ENCODE measurements at regions not wholly inside any gene's neighbourhood (a gene's known extent, or its start where the extent isn't known, plus 50 kb on each side); places are given as distances from the start of the nearest gene placed in this dataset.
"Not testable (repeated sequence)": the region's sequence is repeated elsewhere in the genome, so short reads cannot be mapped to it uniquely, and the experiment has no call there.

DNA sequence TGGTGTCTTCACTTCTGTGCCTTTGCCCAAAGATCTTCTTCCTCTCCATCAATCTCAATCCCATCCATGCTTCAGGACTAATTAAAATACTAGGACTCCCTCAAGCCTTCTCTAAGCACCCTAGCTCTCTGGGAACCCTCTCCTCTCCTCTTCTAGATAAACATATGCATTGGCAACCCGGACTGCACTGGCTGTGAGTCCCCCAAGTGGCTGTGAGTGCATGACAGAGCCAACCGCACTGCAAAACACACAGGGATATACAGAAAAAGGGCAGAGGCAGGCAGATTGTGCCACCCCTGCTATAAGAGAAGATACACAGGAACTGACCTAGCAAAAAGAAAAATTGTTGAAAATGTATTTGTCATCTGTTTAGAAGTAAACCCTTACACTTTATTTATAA, 457.1 kb downstream of the MFSD1 start:
- H3K4me2 ChIP-seq (ENCODE audit: insufficient read depth, low read length): no peak overlapping the region
- no peak overlapping the region for H3K27ac ChIP-seq (ENCODE audit: low read depth, low read length)
- peaks cover 2% of the 10 kb centered on the region for H3K4me1 ChIP-seq (ENCODE audit: insufficient read depth, low read length)
- H3K9me3 ChIP-seq (ENCODE audit: low read depth, low read length): no peaks in the 10 kb centered on the region
- no peaks in the 10 kb centered on the region for H4K20me1 ChIP-seq (ENCODE audit: insufficient read depth, low read length)
- no peak overlapping the region for H2AFZ ChIP-seq (ENCODE audit: low read length)
- no peak overlapping the region for H3K4me3 ChIP-seq (ENCODE audit: insufficient read depth, low read length)
- DNase-seq (ENCODE audit: insufficient read length, low spot score, missing footprints): no peak
- H3K36me3 ChIP-seq (ENCODE audit: insufficient read depth, low read length): no peaks in the 10 kb centered on the region
- no peak for TF ChIP-seq CTCF (IDR thresholded peaks at IDR 0.05; ENCODE audit: extremely low read depth, low read depth, low read length)
- H3K27me3 ChIP-seq (ENCODE audit: insufficient read depth, low read length): no peaks in the 10 kb centered on the region
- no peaks in the 10 kb centered on the region for H3K79me2 ChIP-seq (ENCODE audit: insufficient read depth, low read length)

DNA sequence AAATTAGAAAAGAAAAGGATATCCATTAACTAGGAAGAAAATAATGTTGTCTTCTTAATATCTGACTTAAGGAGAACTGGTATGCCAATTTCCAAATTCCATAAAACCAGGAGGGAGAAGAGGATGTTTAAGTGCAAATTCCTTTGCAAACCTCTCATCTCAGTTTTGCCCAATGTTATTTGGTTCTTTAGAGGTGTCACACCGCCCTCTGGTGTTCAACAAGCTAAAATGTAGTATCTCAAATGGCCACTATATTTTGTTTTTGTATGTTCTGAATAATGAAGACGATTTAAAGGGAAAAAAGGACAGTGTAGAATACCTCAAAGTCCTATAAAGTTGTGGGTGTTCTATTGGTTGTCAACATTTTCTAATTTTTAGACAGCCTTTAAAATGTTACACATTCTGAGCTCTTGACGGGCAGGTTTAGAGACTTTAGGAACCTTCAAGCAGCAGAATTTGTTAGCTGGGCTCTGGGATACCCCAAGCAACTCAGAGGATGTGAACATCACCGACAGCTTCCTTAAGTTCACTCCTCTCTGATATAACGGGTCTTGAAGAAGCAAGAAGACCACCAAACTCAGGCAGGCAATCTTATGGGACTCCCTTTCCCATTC, 458.3 kb downstream of the MFSD1 start:
- Histone ChIP-seq H3K79me2 (ENCODE audit: insufficient read depth, low read length) (no peaks in the 10 kb centered on the region), H3K27ac (ENCODE audit: low read depth, low read length) (no peak overlapping the region), H2AFZ (ENCODE audit: low read length) (peak overlapping the region; percentile 17), H4K20me1 (ENCODE audit: insufficient read depth, low read length) (no peaks in the 10 kb centered on the region), H3K4me1 (ENCODE audit: insufficient read depth, low read length) (no peaks in the 10 kb centered on the region), H3K36me3 (ENCODE audit: insufficient read depth, low read length) (no peaks in the 10 kb centered on the region), H3K27me3 (ENCODE audit: insufficient read depth, low read length) (no peaks in the 10 kb centered on the region), H3K4me2 (ENCODE audit: insufficient read depth, low read length) (no peak overlapping the region), H3K4me3 (ENCODE audit: insufficient read depth, low read length) (no peak overlapping the region), H3K9me3 (ENCODE audit: low read depth, low read length) (no peaks in the 10 kb centered on the region)
- peak; percentile 45 for DNase-seq (ENCODE audit: insufficient read length, low spot score, missing footprints)
- TF ChIP-seq CTCF (IDR thresholded peaks at IDR 0.05; ENCODE audit: extremely low read depth, low read depth, low read length): peak; percentile 70

- not testable (repeated sequence) for H3K4me2 ChIP-seq (ENCODE audit: insufficient read depth, low read length); H3K27ac ChIP-seq (ENCODE audit: low read depth, low read length); H3K9me3 ChIP-seq (ENCODE audit: low read depth, low read length); DNase-seq (ENCODE audit: insufficient read length, low spot score, missing footprints); H3K4me1 ChIP-seq (ENCODE audit: insufficient read depth, low read length); H3K4me3 ChIP-seq (ENCODE audit: insufficient read depth, low read length); H3K36me3 ChIP-seq (ENCODE audit: insufficient read depth, low read length); H4K20me1 ChIP-seq (ENCODE audit: insufficient read depth, low read length); H3K27me3 ChIP-seq (ENCODE audit: insufficient read depth, low read length); H2AFZ ChIP-seq (ENCODE audit: low read length); H3K79me2 ChIP-seq (ENCODE audit: insufficient read depth, low read length)
These were observed 459.5 kb downstream of the MFSD1 start for GRCh38 chr3:159261333-159261732.

DNA sequence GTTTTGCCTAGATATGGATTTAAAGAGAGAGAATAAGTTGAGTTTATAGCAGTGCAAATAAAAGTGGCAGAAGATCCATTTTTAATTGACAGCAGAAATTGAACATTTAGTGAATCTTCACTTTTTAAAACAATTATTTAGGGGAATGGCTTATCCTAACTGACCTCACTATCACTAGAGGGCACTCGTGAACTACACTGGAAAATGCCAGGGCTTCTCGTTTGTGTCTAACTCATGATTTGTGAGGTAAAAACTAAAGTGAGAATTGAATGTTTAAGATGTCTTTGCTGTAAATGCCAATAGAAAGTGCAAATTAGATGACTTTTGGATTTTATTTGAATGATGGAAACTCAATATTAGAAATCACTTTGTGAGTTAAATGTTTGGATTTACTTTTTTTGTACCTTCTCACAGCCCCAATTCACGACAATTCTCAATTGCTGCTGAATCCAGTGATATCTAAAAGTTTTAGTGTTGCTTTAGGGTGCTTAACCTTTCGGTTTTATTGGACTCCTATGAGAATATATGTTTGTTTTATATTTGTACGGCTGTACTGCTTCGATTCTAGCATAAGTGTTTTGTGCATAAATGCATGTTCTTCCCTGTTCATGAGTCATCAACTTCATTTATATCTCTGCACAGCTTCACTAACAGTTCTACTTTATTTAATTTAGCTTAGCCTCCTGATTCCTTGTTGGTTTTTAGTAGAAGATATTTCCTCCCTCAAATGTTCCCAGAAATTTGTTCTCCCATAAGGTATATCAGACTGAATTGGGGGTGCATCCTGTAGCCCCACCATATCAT, 462.1 kb downstream of the MFSD1 start:
- Histone ChIP-seq H4K20me1 (ENCODE audit: insufficient read depth, low read length) (no peaks in the 10 kb centered on the region), H3K4me3 (ENCODE audit: insufficient read depth, low read length) (no peak overlapping the region), H3K27ac (ENCODE audit: low read depth, low read length) (no peak overlapping the region), H3K36me3 (ENCODE audit: insufficient read depth, low read length) (no peaks in the 10 kb centered on the region), H3K27me3 (ENCODE audit: insufficient read depth, low read length) (peaks cover 7% of the 10 kb centered on the region), H3K4me1 (ENCODE audit: insufficient read depth, low read length) (peaks cover 4% of the 10 kb centered on the region), H2AFZ (ENCODE audit: low read length) (no peak overlapping the region), H3K9me3 (ENCODE audit: low read depth, low read length) (no peaks in the 10 kb centered on the region), H3K4me2 (ENCODE audit: insufficient read depth, low read length) (no peak overlapping the region), H3K79me2 (ENCODE audit: insufficient read depth, low read length) (no peaks in the 10 kb centered on the region)
- TF ChIP-seq CTCF (IDR thresholded peaks at IDR 0.05; ENCODE audit: extremely low read depth, low read depth, low read length): peak; percentile 82
- no peak for DNase-seq (ENCODE audit: insufficient read length, low spot score, missing footprints)

Data from osteoblast (primary cell).